GM12878 (cell line): ENCODE measurements at regions not wholly inside any gene's neighbourhood (a gene's known extent, or its start where the extent isn't known, plus 50 kb on each side); places are given as distances from the start of the nearest gene placed in this dataset.

Experiments
- ATAC-seq: fragments of 200-7000 bp; cut with Tn5 transposase; 3 replicates; pipeline ENCODE4 v1.9.1; 2020; ENCODE audit warnings: mild to moderate bottlenecking, moderate library complexity
- BruUV-seq: library from RNA; stranded (reverse); fragments of 400-500 nt; replicated peaks from 2 replicates; lab custom pipeline; 2021; lab: Mats Ljungman, UMichigan
- CTCF ChIA-PET: fragments of 300-600 bp; sonication (Branson Sonifier 250); formaldehyde crosslinking; extraction: SDS; loops from one replicate; lab custom pipeline; 2021; ENCODE audit warnings: inconsistent platforms; lab: Yijun Ruan, JAX
- POLR2A ChIA-PET: fragments of 350-600 bp; formaldehyde crosslinking; extraction: SDS; loops from one replicate; lab custom pipeline; 2021; ENCODE audit warnings: inconsistent platforms; lab: Charles Lee
- RAD21 ChIA-PET: fragments of 300-600 bp; sonication (Branson Sonifier 250); formaldehyde crosslinking; loops from one replicate; lab custom pipeline; 2023; ENCODE audit warnings: antibody characterized with exemption; ENCODE audit not compliant: unreplicated experiment; lab: Charles Lee
- SMC1A ChIA-PET: fragments of 300-600 bp; sonication (Branson Sonifier 250); formaldehyde crosslinking; loops from one replicate; lab custom pipeline; 2023; ENCODE audit not compliant: unreplicated experiment, uncharacterized antibody; lab: Charles Lee
- DNase-seq: peaks from one replicate; pipeline ENCODE4 v3.0.0-alpha.2; 2011; ENCODE audit warnings: low read depth, low spot score
- FAIRE-seq: peaks from 3 replicates; lab custom pipeline; 2011; peaks lifted over from hg19 to GRCh38; lab: Jason Lieb, UNC
- H2AFZ ChIP-seq: 2 replicates; pipeline ENCODE4 v1.6.0; 2011; ENCODE audit warnings: low read depth, low read length, control low read depth; ENCODE audit not compliant: control insufficient read depth
- H3K27ac ChIP-seq: 2 replicates; pipeline ENCODE4 v1.5.1; 2011; ENCODE audit warnings: control low read depth; ENCODE audit not compliant: control insufficient read depth, insufficient read depth
- H3K27me3 ChIP-seq, 2 experiments: replicated peaks in 1 of 2; 2 replicates each; pipeline versions ENCODE4 v1.6.0 to v1.6.1; 2011; ENCODE audit warnings: low read length in 1 of 2; ENCODE audit not compliant: control insufficient read depth in 2 of 2, insufficient read depth in 2 of 2
- H3K36me3 ChIP-seq, 2 experiments: 2 replicates each; pipeline ENCODE4 v1.5.1; 2011; ENCODE audit warnings: low read length in 1 of 2; ENCODE audit not compliant: control insufficient read depth in 2 of 2, insufficient read depth in 2 of 2
- H3K4me1 ChIP-seq: 2 replicates; pipeline ENCODE4 v1.6.1; 2011; ENCODE audit warnings: mild to moderate bottlenecking, low read length, moderate library complexity, mixed read lengths; ENCODE audit not compliant: control insufficient read depth, insufficient read depth
- H3K4me2 ChIP-seq: 2 replicates; pipeline ENCODE4 v1.6.0; 2011; ENCODE audit warnings: control low read depth; ENCODE audit not compliant: control insufficient read depth, insufficient read depth
- H3K4me3 ChIP-seq: fragments of 200-600 bp; sonication (generic); 2 replicates; pipeline ENCODE4 v1.5.1; 2016
- H3K79me2 ChIP-seq: 2 replicates; pipeline ENCODE4 v1.6.0; 2011; ENCODE audit warnings: low read length; ENCODE audit not compliant: control insufficient read depth, insufficient read depth
- H3K9ac ChIP-seq: 2 replicates; pipeline ENCODE4 v1.8.0; 2011; ENCODE audit warnings: low read length, control low read depth, mixed read lengths; ENCODE audit not compliant: control insufficient read depth, insufficient read depth
- H3K9me3 ChIP-seq: replicated peaks from 3 replicates; pipeline ENCODE4 v1.5.1; 2011; ENCODE audit warnings: mild to moderate bottlenecking, low read length; ENCODE audit not compliant: control insufficient read depth, insufficient read depth
- H4K20me1 ChIP-seq: 2 replicates; pipeline ENCODE4 v1.6.0; 2011; ENCODE audit not compliant: control insufficient read depth, insufficient read depth
- ATF7 ChIP-seq: fragments of 450-650 bp; IDR thresholded peaks from 2 replicates; pipeline ENCODE4 v1.6.1; 2016; ENCODE audit warnings: low read depth, mild to moderate bottlenecking
- BACH1 ChIP-seq: fragments of 450-650 bp; IDR thresholded peaks from 2 replicates; pipeline ENCODE4 v1.6.1; 2017; ENCODE audit warnings: mild to moderate bottlenecking, borderline replicate concordance
- BCL11A ChIP-seq: IDR thresholded peaks from 2 replicates; pipeline ENCODE4 v1.6.1; 2011; ENCODE audit warnings: low read depth, low read length
- CBFB ChIP-seq: IDR thresholded peaks from 2 replicates; pipeline ENCODE4 v1.6.1; 2016; ENCODE audit warnings: antibody characterized with exemption, low read depth
- CHD2 ChIP-seq: IDR thresholded peaks from 2 replicates; pipeline ENCODE4 v1.6.1; 2011; ENCODE audit warnings: low read depth, low read length, improper control_type of control experiment, borderline replicate concordance
- LARP7 ChIP-seq: fragments of 450-650 bp; IDR thresholded peaks from 2 replicates; pipeline ENCODE4 v1.6.1; 2017; ENCODE audit warnings: mild to moderate bottlenecking
- NR2C1 ChIP-seq: fragments of 450-650 bp; IDR thresholded peaks from 2 replicates; pipeline ENCODE4 v1.6.1; 2017; ENCODE audit warnings: antibody characterized with exemption, mild to moderate bottlenecking, moderate library complexity
- RUNX3 ChIP-seq: IDR thresholded peaks from 2 replicates; pipeline ENCODE4 v1.6.1; 2012; ENCODE audit warnings: low read length, inconsistent platforms
- TCF3 ChIP-seq: IDR thresholded peaks from 2 replicates; pipeline ENCODE4 v1.6.1; 2012; ENCODE audit warnings: low read depth, mild to moderate bottlenecking, low read length, borderline replicate concordance; ENCODE audit not compliant: insufficient read depth
- ZNF207 ChIP-seq: fragments of 450-650 bp; IDR thresholded peaks from 2 replicates; pipeline ENCODE4 v1.6.1; 2014; ENCODE audit warnings: antibody characterized with exemption, mild to moderate bottlenecking, borderline replicate concordance
- ZNF622 ChIP-seq: fragments of 450-650 bp; IDR thresholded peaks from 2 replicates; pipeline ENCODE4 v1.6.1; 2017; ENCODE audit warnings: mild to moderate bottlenecking, inconsistent platforms
- WGBS: methylation state at CpG from one replicate; pipeline ENCODE4 v1.1.6; 2016; ENCODE audit warnings: low lambda C conversion rate; ENCODE audit not compliant: insufficient replicate concordance, insufficient coverage; ENCODE audit errors: missing lambda C conversion rate; 5-methylcytosine and 5-hydroxymethylcytosine counted together
- in situ Hi-C: fragments of 300-500 bp; cut with MboI; formaldehyde crosslinking; loops from 9 replicates; pipeline ENCODE4 v1.14.3; 2018; ENCODE audit warnings: mixed read lengths
- intact Hi-C: fragments of 100-400 bp; cut with micrococcal nuclease; formaldehyde crosslinking; loops from one replicate; pipeline ENCODE4 v1.14.2; 2022; ENCODE audit not compliant: unreplicated experiment
- TF ChIP-seq, protein P1 (sequence below): fragments of 150-350 bp; IDR thresholded peaks from 2 replicates; pipeline ENCODE4 v1.6.1; 2014; ENCODE audit warnings: mild to moderate bottlenecking, low read depth, low read length
- TF ChIP-seq, protein P2 (sequence below): IDR thresholded peaks from 2 replicates; pipeline ENCODE4 v1.6.1; 2012; ENCODE audit warnings: low read depth, low read length, improper control_type of control experiment
- TF ChIP-seq, protein P3 (sequence below): IDR thresholded peaks from 2 replicates; pipeline ENCODE4 v1.6.1; 2012; ENCODE audit warnings: improper control_type of control experiment, low read depth, low read length; ENCODE audit not compliant: insufficient replicate concordance
- TF ChIP-seq, protein P4 (sequence below): IDR thresholded peaks from 2 replicates; pipeline ENCODE4 v1.6.1; 2012; ENCODE audit warnings: low read length, inconsistent platforms

DNA sequence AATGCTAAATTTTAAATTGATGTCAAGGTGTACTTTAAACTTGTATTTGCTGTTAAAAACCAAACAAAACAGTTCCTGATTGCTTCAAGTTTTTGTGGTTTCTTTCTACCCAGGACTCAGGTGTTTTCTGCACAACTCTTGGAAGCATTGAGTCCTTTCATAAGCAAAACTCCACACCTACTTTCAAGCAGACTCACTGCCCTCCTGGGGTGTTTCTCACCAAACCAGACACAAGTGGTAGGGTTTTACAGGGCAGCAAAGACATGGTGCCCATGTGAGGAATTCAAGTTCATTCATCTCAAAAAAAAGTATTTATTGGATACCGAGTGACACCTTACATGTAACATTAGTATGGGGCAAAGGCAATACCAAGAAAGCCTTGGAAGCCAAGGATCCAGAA lies 146.7 kb upstream of the BNIP2 start:
- H3K27ac ChIP-seq: no peak overlapping the region
- H3K9ac ChIP-seq: no peak overlapping the region
- H3K36me3 ChIP-seq: no peaks in the 10 kb centered on the region
- TF ChIP-seq LARP7 (no peak), RUNX3 (no peak), NR2C1 (no peak), CHD2 (no peak), ATF7 (no peak), TCF3 (no peak), ZNF622 (no peak), BACH1 (no peak), CBFB (no peak), ZNF207 (no peak), BCL11A (no peak)
- TF ChIP-seq, protein P1, sequence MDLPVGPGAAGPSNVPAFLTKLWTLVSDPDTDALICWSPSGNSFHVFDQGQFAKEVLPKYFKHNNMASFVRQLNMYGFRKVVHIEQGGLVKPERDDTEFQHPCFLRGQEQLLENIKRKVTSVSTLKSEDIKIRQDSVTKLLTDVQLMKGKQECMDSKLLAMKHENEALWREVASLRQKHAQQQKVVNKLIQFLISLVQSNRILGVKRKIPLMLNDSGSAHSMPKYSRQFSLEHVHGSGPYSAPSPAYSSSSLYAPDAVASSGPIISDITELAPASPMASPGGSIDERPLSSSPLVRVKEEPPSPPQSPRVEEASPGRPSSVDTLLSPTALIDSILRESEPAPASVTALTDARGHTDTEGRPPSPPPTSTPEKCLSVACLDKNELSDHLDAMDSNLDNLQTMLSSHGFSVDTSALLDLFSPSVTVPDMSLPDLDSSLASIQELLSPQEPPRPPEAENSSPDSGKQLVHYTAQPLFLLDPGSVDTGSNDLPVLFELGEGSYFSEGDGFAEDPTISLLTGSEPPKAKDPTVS: no peak
- TF ChIP-seq, protein P2, sequence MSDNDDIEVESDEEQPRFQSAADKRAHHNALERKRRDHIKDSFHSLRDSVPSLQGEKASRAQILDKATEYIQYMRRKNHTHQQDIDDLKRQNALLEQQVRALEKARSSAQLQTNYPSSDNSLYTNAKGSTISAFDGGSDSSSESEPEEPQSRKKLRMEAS: no peak
- TF ChIP-seq, protein P3, sequence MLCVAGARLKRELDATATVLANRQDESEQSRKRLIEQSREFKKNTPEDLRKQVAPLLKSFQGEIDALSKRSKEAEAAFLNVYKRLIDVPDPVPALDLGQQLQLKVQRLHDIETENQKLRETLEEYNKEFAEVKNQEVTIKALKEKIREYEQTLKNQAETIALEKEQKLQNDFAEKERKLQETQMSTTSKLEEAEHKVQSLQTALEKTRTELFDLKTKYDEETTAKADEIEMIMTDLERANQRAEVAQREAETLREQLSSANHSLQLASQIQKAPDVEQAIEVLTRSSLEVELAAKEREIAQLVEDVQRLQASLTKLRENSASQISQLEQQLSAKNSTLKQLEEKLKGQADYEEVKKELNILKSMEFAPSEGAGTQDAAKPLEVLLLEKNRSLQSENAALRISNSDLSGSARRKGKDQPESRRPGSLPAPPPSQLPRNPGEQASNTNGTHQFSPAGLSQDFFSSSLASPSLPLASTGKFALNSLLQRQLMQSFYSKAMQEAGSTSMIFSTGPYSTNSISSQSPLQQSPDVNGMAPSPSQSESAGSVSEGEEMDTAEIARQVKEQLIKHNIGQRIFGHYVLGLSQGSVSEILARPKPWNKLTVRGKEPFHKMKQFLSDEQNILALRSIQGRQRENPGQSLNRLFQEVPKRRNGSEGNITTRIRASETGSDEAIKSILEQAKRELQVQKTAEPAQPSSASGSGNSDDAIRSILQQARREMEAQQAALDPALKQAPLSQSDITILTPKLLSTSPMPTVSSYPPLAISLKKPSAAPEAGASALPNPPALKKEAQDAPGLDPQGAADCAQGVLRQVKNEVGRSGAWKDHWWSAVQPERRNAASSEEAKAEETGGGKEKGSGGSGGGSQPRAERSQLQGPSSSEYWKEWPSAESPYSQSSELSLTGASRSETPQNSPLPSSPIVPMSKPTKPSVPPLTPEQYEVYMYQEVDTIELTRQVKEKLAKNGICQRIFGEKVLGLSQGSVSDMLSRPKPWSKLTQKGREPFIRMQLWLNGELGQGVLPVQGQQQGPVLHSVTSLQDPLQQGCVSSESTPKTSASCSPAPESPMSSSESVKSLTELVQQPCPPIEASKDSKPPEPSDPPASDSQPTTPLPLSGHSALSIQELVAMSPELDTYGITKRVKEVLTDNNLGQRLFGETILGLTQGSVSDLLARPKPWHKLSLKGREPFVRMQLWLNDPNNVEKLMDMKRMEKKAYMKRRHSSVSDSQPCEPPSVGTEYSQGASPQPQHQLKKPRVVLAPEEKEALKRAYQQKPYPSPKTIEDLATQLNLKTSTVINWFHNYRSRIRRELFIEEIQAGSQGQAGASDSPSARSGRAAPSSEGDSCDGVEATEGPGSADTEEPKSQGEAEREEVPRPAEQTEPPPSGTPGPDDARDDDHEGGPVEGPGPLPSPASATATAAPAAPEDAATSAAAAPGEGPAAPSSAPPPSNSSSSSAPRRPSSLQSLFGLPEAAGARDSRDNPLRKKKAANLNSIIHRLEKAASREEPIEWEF: no peak
- TF ChIP-seq, protein P4, sequence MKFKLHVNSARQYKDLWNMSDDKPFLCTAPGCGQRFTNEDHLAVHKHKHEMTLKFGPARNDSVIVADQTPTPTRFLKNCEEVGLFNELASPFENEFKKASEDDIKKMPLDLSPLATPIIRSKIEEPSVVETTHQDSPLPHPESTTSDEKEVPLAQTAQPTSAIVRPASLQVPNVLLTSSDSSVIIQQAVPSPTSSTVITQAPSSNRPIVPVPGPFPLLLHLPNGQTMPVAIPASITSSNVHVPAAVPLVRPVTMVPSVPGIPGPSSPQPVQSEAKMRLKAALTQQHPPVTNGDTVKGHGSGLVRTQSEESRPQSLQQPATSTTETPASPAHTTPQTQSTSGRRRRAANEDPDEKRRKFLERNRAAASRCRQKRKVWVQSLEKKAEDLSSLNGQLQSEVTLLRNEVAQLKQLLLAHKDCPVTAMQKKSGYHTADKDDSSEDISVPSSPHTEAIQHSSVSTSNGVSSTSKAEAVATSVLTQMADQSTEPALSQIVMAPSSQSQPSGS: no peak
- H3K4me2 ChIP-seq: no peak overlapping the region
- no peak for DNase-seq
- no peaks in the 10 kb centered on the region for H3K79me2 ChIP-seq
- WGBS: 20% methylated on average over 1 of the region's 1 CpG
- ChIA-PET SMC1A (interaction anchor here (0.6 kb wide), 1 partner anchor 290 kb away, joined by 3 read pairs; no protein-coding TSS in a partner anchor), CTCF (no interaction called here), POLR2A (interaction anchor here (0.6 kb wide), 1 partner anchor 563 kb away, joined by 10 read pairs; no protein-coding TSS in a partner anchor), RAD21 (no interaction called here)
- H3K4me1 ChIP-seq: no peaks in the 10 kb centered on the region
- H4K20me1 ChIP-seq: no peaks in the 10 kb centered on the region
- no peak overlapping the region for H3K4me3 ChIP-seq
- in situ Hi-C loops: no loop called here
- FAIRE-seq: no peak
- H2AFZ ChIP-seq: no peak overlapping the region
- 0 out of 4 replicates have a peak, but pooled peaks cover 0 to 2% of the 10 kb centered on the region in 2 experiments for H3K27me3 ChIP-seq
- intact Hi-C loops: no loop called here
- no peaks in the 10 kb centered on the region for H3K9me3 ChIP-seq
- no peak for ATAC-seq
- no TSS peak for BruUV-seq
